ENCODE measurements at regions not wholly inside any gene's neighbourhood (a gene's known extent, or its start where the extent isn't known, plus 50 kb on each side); places are given as distances from the start of the nearest gene placed in this dataset.

DNA sequence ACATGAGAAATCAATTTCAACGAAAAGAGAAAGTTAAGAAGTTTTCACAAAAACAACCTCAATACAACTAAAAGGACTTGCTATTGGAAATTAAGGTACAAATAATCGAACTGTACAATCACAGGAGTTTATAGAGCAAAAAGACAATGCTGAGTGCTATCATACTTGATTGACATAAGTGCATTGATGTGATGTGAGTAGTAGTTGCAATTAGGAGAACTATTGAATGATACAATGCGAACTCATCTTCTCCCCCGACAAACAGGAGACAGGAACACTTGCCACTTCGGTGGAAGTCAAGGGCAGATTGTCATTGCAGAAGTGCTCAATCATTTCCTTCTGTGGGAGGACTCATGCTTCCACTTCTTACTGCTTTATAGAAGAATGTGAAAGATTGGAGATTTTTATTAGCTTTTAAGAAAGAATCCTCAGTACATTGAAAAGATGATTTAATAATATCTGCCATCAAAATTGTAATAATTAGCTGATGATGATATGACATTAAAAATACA lies 276.6 kb upstream of the MPDZ start:
- Histone ChIP-seq H3K56ac (ENCODE audit: insufficient read length, low read depth, low read length) (no peak overlapping the region), H4K91ac (ENCODE audit: insufficient read length, low read depth, low read length) (no peak overlapping the region), H3K23me2 (ENCODE audit: insufficient read length, low read depth, low read length, poor library complexity, severe bottlenecking) (no peaks in the 10 kb centered on the region), H3K23ac (ENCODE audit: insufficient read length, low read depth, low read length) (no peak overlapping the region), H3K9me3 (ENCODE audit: control insufficient read depth, low read depth, low read length) (no peaks in the 10 kb centered on the region), H2AFZ (ENCODE audit: low read length) (no peak overlapping the region), H3T11ph (ENCODE audit: low read length) (no peak overlapping the region), H3K4ac (ENCODE audit: low read depth, low read length) (no peak overlapping the region), H3K4me1 (ENCODE audit: insufficient read depth, low read length) (peaks cover 3% of the 10 kb centered on the region; the same call in 1 of the 2 replicates), H2AK5ac (ENCODE audit: insufficient read length, low read length) (no peak overlapping the region), H3K14ac (ENCODE audit: insufficient read depth, low read length) (no peak overlapping the region), H2BK5ac (ENCODE audit: insufficient read length, low read length) (no peak overlapping the region), H3K27me3 (ENCODE audit: insufficient read depth, low read length) (no peaks in the 10 kb centered on the region), H4K5ac (ENCODE audit: insufficient read length, low read depth, low read length) (no peak overlapping the region), H2BK15ac (ENCODE audit: low read depth, low read length) (no peak overlapping the region), H3K18ac (ENCODE audit: insufficient read length, low read depth, low read length) (no peak overlapping the region), H3K9ac (ENCODE audit: extremely low read depth, insufficient read length, low read length) (no peak overlapping the region), H4K20me1 (ENCODE audit: control insufficient read depth, insufficient read depth, insufficient read length) (no peaks in the 10 kb centered on the region), H2BK20ac (ENCODE audit: low read depth, low read length, poor library complexity, severe bottlenecking) (no peak overlapping the region), H3K79me1 (ENCODE audit: insufficient read depth, low read depth, low read length, poor library complexity, severe bottlenecking) (no peaks in the 10 kb centered on the region), H2BK12ac (ENCODE audit: insufficient read length, low read depth, low read length) (no peak overlapping the region), H4K8ac (replicated peaks; ENCODE audit: insufficient read length, low read depth, low read length) (no peak overlapping the region), H3K27ac (ENCODE audit: insufficient read length, low read depth, low read length) (no peak overlapping the region), H3K4me2 (ENCODE audit: insufficient read depth, insufficient read length, low read length) (no peak overlapping the region), H3K79me2 (ENCODE audit: insufficient read depth, low read length) (no peaks in the 10 kb centered on the region), H2BK120ac (ENCODE audit: low read depth, low read length, poor library complexity, severe bottlenecking) (no peak overlapping the region)
- Mint-ChIP-seq H3K36me3 (ENCODE audit: insufficient read depth in 1 of 3, low read depth in 3 of 3) (no peaks in the 10 kb centered on the region), H3K4me1 (0 out of 4 replicates have a peak, but pooled peaks cover under 1 to 4% of the 10 kb centered on the region in 2 experiments), H3K4me3 (no peak overlapping the region), H3K27me3 (ENCODE audit: low read depth) (no peaks in the 10 kb centered on the region), H3K9me3 (no peaks in the 10 kb centered on the region), H3K27ac (no peak overlapping the region)
- no peak for DNase-seq
- TF ChIP-seq, protein P1, sequence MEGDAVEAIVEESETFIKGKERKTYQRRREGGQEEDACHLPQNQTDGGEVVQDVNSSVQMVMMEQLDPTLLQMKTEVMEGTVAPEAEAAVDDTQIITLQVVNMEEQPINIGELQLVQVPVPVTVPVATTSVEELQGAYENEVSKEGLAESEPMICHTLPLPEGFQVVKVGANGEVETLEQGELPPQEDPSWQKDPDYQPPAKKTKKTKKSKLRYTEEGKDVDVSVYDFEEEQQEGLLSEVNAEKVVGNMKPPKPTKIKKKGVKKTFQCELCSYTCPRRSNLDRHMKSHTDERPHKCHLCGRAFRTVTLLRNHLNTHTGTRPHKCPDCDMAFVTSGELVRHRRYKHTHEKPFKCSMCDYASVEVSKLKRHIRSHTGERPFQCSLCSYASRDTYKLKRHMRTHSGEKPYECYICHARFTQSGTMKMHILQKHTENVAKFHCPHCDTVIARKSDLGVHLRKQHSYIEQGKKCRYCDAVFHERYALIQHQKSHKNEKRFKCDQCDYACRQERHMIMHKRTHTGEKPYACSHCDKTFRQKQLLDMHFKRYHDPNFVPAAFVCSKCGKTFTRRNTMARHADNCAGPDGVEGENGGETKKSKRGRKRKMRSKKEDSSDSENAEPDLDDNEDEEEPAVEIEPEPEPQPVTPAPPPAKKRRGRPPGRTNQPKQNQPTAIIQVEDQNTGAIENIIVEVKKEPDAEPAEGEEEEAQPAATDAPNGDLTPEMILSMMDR (conservative IDR thresholded peaks at IDR 0.05) = no peak
- no CpG with 5 or more reads among the region's 5 CpGs for WGBS (ENCODE audit: extremely low coverage, insufficient read length, low lambda C conversion rate)
